Ovary (tissue), 3 donors: ENCODE measurements at regions not wholly inside any gene's neighbourhood (a gene's known extent, or its start where the extent isn't known, plus 50 kb on each side); places are given as distances from the start of the nearest gene placed in this dataset.

Experiments used
- EP300 ChIP-seq: sonication (generic); formaldehyde crosslinking; IDR thresholded peaks from one replicate; pipeline ENCODE4 v1.6.1; 2017; ENCODE audit warnings: antibody characterized with exemption
- POLR2A ChIP-seq: fragments of 450-650 bp; IDR thresholded peaks from one replicate; pipeline ENCODE4 v1.6.1; 2017; ENCODE audit warnings: antibody characterized with exemption, mild to moderate bottlenecking, moderate library complexity
- TF ChIP-seq, protein P1 (sequence below), 3 donors: fragments of 450-650 bp in 2 of 3; fragments of 200-600 bp in 1 of 3; IDR thresholded peaks; one replicate each; pipeline versions ENCODE4 v1.5.1 to v1.8.0; 2016 to 2022; ENCODE audit warnings: antibody characterized with exemption in 3 of 3, mild to moderate bottlenecking in 1 of 3
- donor health status: DM: no; HTN: no; CAD: no.

DNA sequence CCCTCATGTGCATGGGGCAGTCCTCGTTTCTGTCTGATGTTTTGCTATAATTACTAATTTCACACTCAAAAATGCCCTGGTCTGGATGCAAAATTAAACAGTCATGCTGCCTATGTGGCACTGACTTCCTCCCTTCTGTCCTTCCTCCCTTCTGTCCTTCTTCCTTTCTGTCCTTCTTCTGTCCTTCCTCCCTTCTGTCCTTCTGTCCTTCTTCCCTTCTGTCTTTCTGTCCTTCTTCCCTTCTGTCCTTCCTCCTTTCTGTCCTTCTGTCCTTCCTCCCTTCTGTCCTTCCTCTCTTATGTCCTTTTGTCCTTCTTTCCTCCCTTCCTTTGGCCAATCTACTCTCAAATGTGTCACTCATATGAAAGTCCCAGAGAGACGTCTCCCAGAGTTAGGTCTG is 93.8 kb downstream of the IRF8 start:
- TF ChIP-seq, protein P1, sequence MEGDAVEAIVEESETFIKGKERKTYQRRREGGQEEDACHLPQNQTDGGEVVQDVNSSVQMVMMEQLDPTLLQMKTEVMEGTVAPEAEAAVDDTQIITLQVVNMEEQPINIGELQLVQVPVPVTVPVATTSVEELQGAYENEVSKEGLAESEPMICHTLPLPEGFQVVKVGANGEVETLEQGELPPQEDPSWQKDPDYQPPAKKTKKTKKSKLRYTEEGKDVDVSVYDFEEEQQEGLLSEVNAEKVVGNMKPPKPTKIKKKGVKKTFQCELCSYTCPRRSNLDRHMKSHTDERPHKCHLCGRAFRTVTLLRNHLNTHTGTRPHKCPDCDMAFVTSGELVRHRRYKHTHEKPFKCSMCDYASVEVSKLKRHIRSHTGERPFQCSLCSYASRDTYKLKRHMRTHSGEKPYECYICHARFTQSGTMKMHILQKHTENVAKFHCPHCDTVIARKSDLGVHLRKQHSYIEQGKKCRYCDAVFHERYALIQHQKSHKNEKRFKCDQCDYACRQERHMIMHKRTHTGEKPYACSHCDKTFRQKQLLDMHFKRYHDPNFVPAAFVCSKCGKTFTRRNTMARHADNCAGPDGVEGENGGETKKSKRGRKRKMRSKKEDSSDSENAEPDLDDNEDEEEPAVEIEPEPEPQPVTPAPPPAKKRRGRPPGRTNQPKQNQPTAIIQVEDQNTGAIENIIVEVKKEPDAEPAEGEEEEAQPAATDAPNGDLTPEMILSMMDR (IDR thresholded peaks at IDR 0.05): no peak
- TF ChIP-seq POLR2A: no peak
- TF ChIP-seq EP300: no peak
